Vagina (tissue), 2 donors: ENCODE measurements at regions not wholly inside any gene's neighbourhood (a gene's known extent, or its start where the extent isn't known, plus 50 kb on each side); places are given as distances from the start of the nearest gene placed in this dataset.

Experiments used
- DNase-seq, 2 donors: peaks; one replicate each; pipeline ENCODE4 v3.0.0-alpha.2; 2017; ENCODE audit errors: extremely low spot score in 2 of 2
- H3K27ac ChIP-seq: fragments of 200-600 bp; sonication (generic); one replicate; pipeline ENCODE4 v1.5.1; 2019
- H3K27me3 ChIP-seq: fragments of 200-600 bp; sonication (generic); one replicate; pipeline ENCODE4 v1.5.1; 2019
- H3K36me3 ChIP-seq, 2 donors: fragments of 200-600 bp; sonication (generic); one replicate each; pipeline ENCODE4 v1.5.1; 2017 to 2019
- H3K4me1 ChIP-seq: fragments of 200-600 bp; sonication (generic); one replicate; pipeline ENCODE4 v1.5.1; 2019
- H3K4me3 ChIP-seq, 2 donors: fragments of 200-600 bp; sonication (generic); 1 replicate in 1 of 2; 2 replicates in 1 of 2; pipeline ENCODE4 v1.5.1; 2016 to 2019
- H3K9me3 ChIP-seq: fragments of 200-600 bp; sonication (generic); one replicate; pipeline ENCODE4 v1.5.1; 2019
- POLR2A ChIP-seq, 2 donors: fragments of 450-650 bp; IDR thresholded peaks; one replicate each; pipeline ENCODE4 v1.6.1; 2017; ENCODE audit warnings: antibody characterized with exemption in 2 of 2, mild to moderate bottlenecking in 2 of 2, moderate library complexity in 2 of 2
- POLR2AphosphoS5 ChIP-seq, 2 donors: sonication (generic); formaldehyde crosslinking; IDR thresholded peaks; one replicate each; pipeline ENCODE4 v1.9.0; 2017; ENCODE audit warnings: antibody characterized with exemption in 2 of 2, mild to moderate bottlenecking in 2 of 2, low read depth in 1 of 2; ENCODE audit not compliant: insufficient read depth in 1 of 2
- intact Hi-C: fragments of 100-400 bp; cut with DNase I; formaldehyde crosslinking; loops from one replicate; pipeline ENCODE4 v1.15.1; 2023
- TF ChIP-seq, protein P1 (sequence below), 3 experiments: fragments of 450-650 bp in 2 of 3; fragments of 200-600 bp in 1 of 3; sonication (generic) in 1 of 3; IDR thresholded peaks; one replicate each; pipeline ENCODE4 v1.5.1; 2017 to 2019; ENCODE audit warnings: antibody characterized with exemption in 3 of 3, mild to moderate bottlenecking in 2 of 3, moderate library complexity in 2 of 3

DNA sequence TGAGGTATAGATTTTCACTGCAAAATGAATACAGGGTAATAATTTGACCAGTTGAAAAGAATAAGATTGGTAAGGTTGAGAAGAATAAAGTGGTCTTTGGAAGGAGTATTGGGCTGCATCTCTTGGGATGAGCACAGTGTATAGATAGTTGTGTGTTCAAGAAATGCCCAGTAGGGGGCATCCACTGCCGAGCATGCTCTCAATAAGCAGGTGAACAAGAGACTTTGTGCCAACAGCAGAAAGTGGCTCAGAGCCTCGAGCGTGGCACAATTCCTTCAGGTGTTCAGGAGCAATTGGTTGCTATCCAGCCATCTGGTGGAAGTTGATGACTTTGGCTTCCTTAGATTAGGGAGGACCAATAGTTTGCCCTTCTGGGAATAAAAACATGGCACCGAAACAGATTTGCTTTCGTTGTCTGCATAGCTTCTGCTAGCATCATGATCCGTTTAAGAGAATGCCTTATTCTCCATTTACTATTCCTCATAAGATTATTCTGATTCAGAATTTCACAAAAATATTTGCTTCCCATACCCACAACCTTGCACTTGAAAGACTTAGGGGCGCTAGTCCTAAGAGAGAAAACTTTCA, 258.1 kb upstream of the NEIL3 start:
- Histone ChIP-seq H3K27ac (no peak overlapping the region), H3K4me1 (no peaks in the 10 kb centered on the region), H3K4me3 (no peak overlapping the region), H3K36me3 (no peaks in the 10 kb centered on the region), H3K9me3 (no peaks in the 10 kb centered on the region), H3K27me3 (no peaks in the 10 kb centered on the region)
- DNase-seq = no peak
- intact Hi-C loops = no loop called here
- TF ChIP-seq POLR2AphosphoS5 (IDR thresholded peaks at IDR 0.05; ENCODE audit: insufficient read depth in 1 of 2, low read depth in 1 of 2) = no peak
- TF ChIP-seq, protein P1, sequence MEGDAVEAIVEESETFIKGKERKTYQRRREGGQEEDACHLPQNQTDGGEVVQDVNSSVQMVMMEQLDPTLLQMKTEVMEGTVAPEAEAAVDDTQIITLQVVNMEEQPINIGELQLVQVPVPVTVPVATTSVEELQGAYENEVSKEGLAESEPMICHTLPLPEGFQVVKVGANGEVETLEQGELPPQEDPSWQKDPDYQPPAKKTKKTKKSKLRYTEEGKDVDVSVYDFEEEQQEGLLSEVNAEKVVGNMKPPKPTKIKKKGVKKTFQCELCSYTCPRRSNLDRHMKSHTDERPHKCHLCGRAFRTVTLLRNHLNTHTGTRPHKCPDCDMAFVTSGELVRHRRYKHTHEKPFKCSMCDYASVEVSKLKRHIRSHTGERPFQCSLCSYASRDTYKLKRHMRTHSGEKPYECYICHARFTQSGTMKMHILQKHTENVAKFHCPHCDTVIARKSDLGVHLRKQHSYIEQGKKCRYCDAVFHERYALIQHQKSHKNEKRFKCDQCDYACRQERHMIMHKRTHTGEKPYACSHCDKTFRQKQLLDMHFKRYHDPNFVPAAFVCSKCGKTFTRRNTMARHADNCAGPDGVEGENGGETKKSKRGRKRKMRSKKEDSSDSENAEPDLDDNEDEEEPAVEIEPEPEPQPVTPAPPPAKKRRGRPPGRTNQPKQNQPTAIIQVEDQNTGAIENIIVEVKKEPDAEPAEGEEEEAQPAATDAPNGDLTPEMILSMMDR (IDR thresholded peaks at IDR 0.05) = no peak
- TF ChIP-seq POLR2A (IDR thresholded peaks at IDR 0.05) = no peak

- no peaks in the 10 kb centered on the region for H3K36me3 ChIP-seq
These were observed 257.3 kb upstream of the NEIL3 start for GRCh38 chr4:177052211-177052934.

DNA sequence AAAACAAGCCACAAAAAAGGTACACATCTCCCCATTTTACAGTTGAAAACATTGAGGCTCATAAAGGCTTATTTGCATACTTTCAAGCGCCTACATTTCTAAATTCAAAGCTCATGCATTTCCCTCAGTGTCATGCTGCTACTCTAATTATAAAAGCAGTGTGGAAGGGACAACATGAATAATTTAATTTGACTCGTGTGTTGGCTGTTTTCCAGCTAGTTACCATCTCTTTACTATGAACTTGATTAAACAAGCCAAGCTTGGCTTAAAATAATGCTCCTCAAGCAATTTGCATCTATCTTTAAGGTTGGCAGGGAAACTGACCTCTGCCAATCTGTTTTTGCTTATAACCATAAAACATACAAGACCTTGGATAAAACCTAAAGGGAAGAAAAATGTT, 252.5 kb upstream of the NEIL3 start:
- no peak for TF ChIP-seq POLR2AphosphoS5 (IDR thresholded peaks at IDR 0.05; ENCODE audit: insufficient read depth in 1 of 2, low read depth in 1 of 2)
- no peak for TF ChIP-seq POLR2A (IDR thresholded peaks at IDR 0.05)
- TF ChIP-seq, protein P1 (IDR thresholded peaks at IDR 0.05) = no peak
- Histone ChIP-seq H3K27ac (no peak overlapping the region), H3K4me3 (no peak overlapping the region), H3K36me3 (no peaks in the 10 kb centered on the region), H3K27me3 (no peaks in the 10 kb centered on the region), H3K4me1 (no peaks in the 10 kb centered on the region), H3K9me3 (no peaks in the 10 kb centered on the region)
- DNase-seq = no peak
- intact Hi-C loops = no loop called here

More at GRCh38 chr4:177052211-177052934, 257.3 kb upstream of the NEIL3 start:
- no peak for DNase-seq
- Histone ChIP-seq H3K27ac (no peak overlapping the region), H3K4me3 (no peak overlapping the region), H3K9me3 (no peaks in the 10 kb centered on the region), H3K27me3 (no peaks in the 10 kb centered on the region), H3K4me1 (no peaks in the 10 kb centered on the region)
- intact Hi-C loops = no loop called here
- no peak for TF ChIP-seq POLR2A (IDR thresholded peaks at IDR 0.05)

- no peaks in the 10 kb centered on the region for H3K9me3 ChIP-seq
- no peak for TF ChIP-seq POLR2AphosphoS5 (IDR thresholded peaks at IDR 0.05; ENCODE audit: insufficient read depth in 1 of 2, low read depth in 1 of 2)
- TF ChIP-seq POLR2A (IDR thresholded peaks at IDR 0.05) = no peak
- TF ChIP-seq, protein P1 (IDR thresholded peaks at IDR 0.05) = no peak
- no peaks in the 10 kb centered on the region for H3K4me1 ChIP-seq
- no peaks in the 10 kb centered on the region for H3K36me3 ChIP-seq
- DNase-seq = no peak
- no peaks in the 10 kb centered on the region for H3K27me3 ChIP-seq
- no peak overlapping the region for H3K27ac ChIP-seq
- intact Hi-C loops = no loop called here
- H3K4me3 ChIP-seq = no peak overlapping the region
These were observed 245.6 kb upstream of the NEIL3 start for GRCh38 chr4:177064116-177064515.

GRCh38 chr4:177064729-177065394, 244.8 kb upstream of the NEIL3 start:
- no peak overlapping the region for H3K27ac ChIP-seq
- H3K27me3 ChIP-seq = no peaks in the 10 kb centered on the region
- TF ChIP-seq, protein P1 (IDR thresholded peaks at IDR 0.05) = no peak
- TF ChIP-seq POLR2AphosphoS5 (IDR thresholded peaks at IDR 0.05; ENCODE audit: insufficient read depth in 1 of 2, low read depth in 1 of 2) (no peak), POLR2A (IDR thresholded peaks at IDR 0.05) (no peak)
- no peak for DNase-seq
- intact Hi-C loops = no loop called here
- no peaks in the 10 kb centered on the region for H3K9me3 ChIP-seq
- H3K36me3 ChIP-seq = no peaks in the 10 kb centered on the region
- no peak overlapping the region for H3K4me3 ChIP-seq
- H3K4me1 ChIP-seq = no peaks in the 10 kb centered on the region
